Common myeloid progenitor, CD34-positive (primary cell): ENCODE measurements at regions not wholly inside any gene's neighbourhood (a gene's known extent, or its start where the extent isn't known, plus 50 kb on each side); places are given as distances from the start of the nearest gene placed in this dataset.

Experiments used
- CTCF ChIA-PET: fragments of 350-600 bp; sonication (Branson Sonifier 250); formaldehyde crosslinking; loops from one replicate; lab custom pipeline; 2021; ENCODE audit warnings: antibody characterized with exemption; lab: Charles Lee
- POLR2A ChIA-PET: fragments of 350-600 bp; sonication (Branson Sonifier 250); formaldehyde crosslinking; loops from one replicate; lab custom pipeline; 2021; ENCODE audit warnings: antibody characterized with exemption; lab: Charles Lee
- DNase-seq, 3 donors: peaks; one replicate each; pipeline versions ENCODE4 v3.0.0 to v3.0.0-alpha.2; 2013
- H3K27ac ChIP-seq, 2 experiments: 1 replicate in 1 of 2; 2 replicates in 1 of 2; pipeline ENCODE4 v1.7.0; 2013; ENCODE audit warnings: inconsistent platforms in 2 of 2, low read length in 2 of 2, mild to moderate bottlenecking in 2 of 2, low read depth in 1 of 2, moderate library complexity in 1 of 2; ENCODE audit not compliant: severe bottlenecking in 2 of 2, insufficient read depth in 1 of 2, poor library complexity in 1 of 2
- H3K27me3 ChIP-seq, 5 experiments: replicated peaks in 2 of 5; 1 replicate in 3 of 5; 2 replicates in 2 of 5; pipeline versions ENCODE4 v1.6.1 to v1.7.0; 2013; ENCODE audit warnings: low read length in 4 of 5, mild to moderate bottlenecking in 2 of 5, moderate library complexity in 2 of 5, inconsistent platforms in 1 of 5; ENCODE audit not compliant: insufficient read depth in 5 of 5, control insufficient read depth in 4 of 5
- H3K36me3 ChIP-seq, 4 experiments: 1 replicate in 2 of 4; 2 replicates in 2 of 4; pipeline versions ENCODE4 v1.6.1 to v1.7.0; 2013; ENCODE audit warnings: low read length in 3 of 4, control low read depth in 1 of 4, mild to moderate bottlenecking in 1 of 4; ENCODE audit not compliant: control insufficient read depth in 4 of 4, insufficient read depth in 4 of 4
- H3K4me1 ChIP-seq, 4 experiments: 1 replicate in 3 of 4; 2 replicates in 1 of 4; pipeline versions ENCODE4 v1.6.1 to v1.7.1; 2013; ENCODE audit warnings: low read length in 3 of 4, mild to moderate bottlenecking in 3 of 4, control low read depth in 1 of 4, inconsistent platforms in 1 of 4, moderate library complexity in 1 of 4; ENCODE audit not compliant: control insufficient read depth in 4 of 4, insufficient read depth in 4 of 4; ENCODE audit errors: control extremely low read depth in 1 of 4
- H3K4me3 ChIP-seq, 7 experiments: 1 replicate in 4 of 7; 2 replicates in 3 of 7; pipeline versions ENCODE4 v1.5.1 to v1.7.0; 2013; ENCODE audit warnings: mild to moderate bottlenecking in 7 of 7, low read length in 6 of 7, moderate library complexity in 6 of 7, inconsistent platforms in 2 of 7, low read depth in 2 of 7, control low read depth in 1 of 7; ENCODE audit not compliant: insufficient read depth in 4 of 7, control insufficient read depth in 1 of 7; ENCODE audit errors: extremely low read depth in 1 of 7
- H3K9me3 ChIP-seq, 5 experiments: 1 replicate in 4 of 5; 2 replicates in 1 of 5; pipeline versions ENCODE4 v1.6.1 to v1.7.1; 2013; ENCODE audit warnings: low read length in 4 of 5, mild to moderate bottlenecking in 2 of 5, inconsistent platforms in 1 of 5, low read depth in 1 of 5, moderate library complexity in 1 of 5; ENCODE audit not compliant: control insufficient read depth in 4 of 5, insufficient read depth in 2 of 5; ENCODE audit errors: control extremely low read depth in 1 of 5
- WGBS: methylation state at CpG from one replicate; pipeline ENCODE4 v1.1.5; 2013; ENCODE audit not compliant: insufficient coverage; 5-methylcytosine and 5-hydroxymethylcytosine counted together

DNA sequence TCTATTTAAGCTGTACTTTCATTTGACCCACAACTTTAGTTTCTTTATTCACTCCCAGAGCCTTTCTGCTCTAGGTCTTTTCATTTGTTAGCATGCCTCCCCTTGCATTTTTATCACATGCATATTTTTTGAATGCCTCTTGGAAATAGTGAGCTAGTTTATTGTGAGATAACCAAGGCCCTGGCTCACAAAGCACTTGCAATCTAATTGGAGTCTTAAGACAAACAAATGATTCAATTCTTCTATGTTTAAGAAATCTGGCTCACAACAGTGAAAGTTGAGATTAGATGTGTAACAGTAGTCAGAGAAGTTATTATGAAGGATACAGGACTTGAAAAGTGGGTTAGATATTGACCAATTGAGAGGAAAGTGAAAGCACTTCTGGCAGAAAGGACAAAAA lies 173.4 kb downstream of the MOXD1 start:
- POLR2A ChIA-PET = no interaction called here
- no peak overlapping the region for H3K4me3 ChIP-seq
- no peak overlapping the region for H3K27ac ChIP-seq
- no peaks in the 10 kb centered on the region for H3K36me3 ChIP-seq
- CTCF ChIA-PET = no interaction called here
- no peak for DNase-seq
- peaks cover 0 to 20% (median 3%) of the 10 kb centered on the region in 5 experiments for H3K9me3 ChIP-seq
- H3K4me1 ChIP-seq = no peaks in the 10 kb centered on the region
- H3K27me3 ChIP-seq = no peaks in the 10 kb centered on the region

- DNase-seq = no peak
- ChIA-PET CTCF (no interaction called here), POLR2A (no interaction called here)
- Histone ChIP-seq H3K27me3 (peaks cover 0 to 9% (median 0%) of the 10 kb centered on the region in 5 experiments), H3K4me3 (no peak overlapping the region), H3K9me3 (peaks cover 0 to 20% (median 3%) of the 10 kb centered on the region in 5 experiments), H3K4me1 (no peaks in the 10 kb centered on the region), H3K27ac (no peak overlapping the region), H3K36me3 (no peaks in the 10 kb centered on the region)
- 76% methylated on average over 3 of the region's 3 CpGs for WGBS
Observed at GRCh38 chr6:132224943-132225342, 176.3 kb downstream of the MOXD1 start.

DNA sequence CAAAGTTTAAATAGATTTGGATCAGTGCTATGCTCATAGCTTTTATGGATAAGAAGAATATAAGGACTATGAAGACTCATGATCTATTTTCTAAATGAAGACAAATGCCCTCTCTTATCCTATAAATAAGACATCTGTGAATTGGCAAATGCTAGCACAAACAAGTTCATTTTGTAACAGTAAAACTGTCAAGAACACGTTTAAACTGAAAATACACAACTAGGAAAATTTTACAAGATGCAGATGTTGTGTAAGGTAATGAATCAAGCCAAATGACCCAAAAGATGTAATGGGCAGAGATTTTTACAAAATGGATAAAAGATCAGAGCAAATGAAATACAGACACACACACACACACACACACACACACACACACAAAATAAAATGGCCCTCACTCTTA lies 180.5 kb downstream of the MOXD1 start:
- Histone ChIP-seq H3K27ac (no peak overlapping the region), H3K27me3 (peaks cover 0 to 13% (median 0%) of the 10 kb centered on the region in 5 experiments), H3K9me3 (peaks cover 0 to 15% (median 0%) of the 10 kb centered on the region in 5 experiments), H3K4me3 (no peak overlapping the region), H3K4me1 (no peaks in the 10 kb centered on the region), H3K36me3 (no peaks in the 10 kb centered on the region)
- ChIA-PET POLR2A (no interaction called here), CTCF (interaction anchor here (1.2 to 1.9 kb wide), 3 partner anchors 10 to 306 kb away, joined by 3 to 7 read pairs (median 4); no protein-coding TSS in a partner anchor)
- no CpG with 5 or more reads among the region's 1 CpG for WGBS
- no peak for DNase-seq

DNA sequence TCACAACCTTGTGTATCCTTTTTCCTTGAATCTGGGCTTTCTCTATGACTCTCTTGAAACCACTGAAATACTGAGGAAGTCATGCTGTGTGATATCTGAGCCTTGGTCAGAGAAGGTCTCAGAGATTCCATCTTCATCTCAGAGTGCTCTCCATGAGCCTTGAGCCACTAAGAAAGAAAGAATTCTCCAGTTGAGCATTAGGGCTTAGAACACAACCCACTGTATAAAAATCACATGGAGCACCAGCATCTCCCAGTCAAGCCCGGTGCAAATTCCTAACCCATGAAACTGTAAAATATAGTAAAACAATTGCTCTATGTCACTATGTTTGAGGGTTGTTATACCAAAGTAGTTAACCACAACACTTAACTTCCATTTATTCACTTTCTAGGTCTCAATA lies 181.4 kb downstream of the MOXD1 start:
- no peak for DNase-seq
- H3K9me3 ChIP-seq = peaks cover 0 to 6% (median 0%) of the 10 kb centered on the region in 5 experiments
- no peaks in the 10 kb centered on the region for H3K4me1 ChIP-seq
- H3K36me3 ChIP-seq = no peaks in the 10 kb centered on the region
- no peak overlapping the region for H3K27ac ChIP-seq
- WGBS = no CpG with 5 or more reads among the region's 1 CpG
- H3K27me3 ChIP-seq = peaks cover 0 to 14% (median 0%) of the 10 kb centered on the region in 5 experiments
- ChIA-PET CTCF (interaction anchor here (1.0 kb wide), 1 partner anchor 302 kb away, joined by 3 read pairs; no protein-coding TSS in a partner anchor), POLR2A (no interaction called here)
- H3K4me3 ChIP-seq = no peak overlapping the region

DNA sequence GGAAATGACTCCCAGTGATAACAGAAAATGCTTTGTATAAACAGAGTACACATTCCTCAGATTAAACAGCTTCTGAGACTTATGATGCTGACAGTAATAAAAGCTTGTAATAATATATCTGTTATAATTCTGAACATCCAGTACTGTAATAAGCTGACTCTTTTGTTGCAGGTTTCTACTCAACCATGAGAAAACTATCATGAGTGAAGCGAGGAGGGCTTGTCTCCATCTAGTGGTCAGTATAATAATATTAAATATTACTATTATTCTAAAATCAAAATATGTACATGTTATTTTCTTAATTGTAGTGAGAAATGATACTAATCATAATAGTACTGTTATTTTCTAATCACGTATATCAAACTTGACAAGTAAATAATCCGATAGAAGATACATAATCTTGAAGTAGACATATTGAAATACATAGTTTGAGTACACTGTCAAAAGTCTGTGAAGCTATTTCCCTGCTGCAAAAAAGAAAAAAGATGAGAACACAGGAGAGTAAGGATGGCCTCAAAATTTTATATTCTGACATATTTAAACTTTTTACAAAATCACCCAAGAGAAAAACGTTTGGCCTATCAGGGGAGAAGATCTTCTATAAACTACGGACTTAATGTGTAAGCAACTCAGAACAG lies 183.1 kb downstream of the MOXD1 start:
- peaks cover 0 to 17% (median 0%) of the 10 kb centered on the region in 5 experiments for H3K27me3 ChIP-seq
- H3K4me3 ChIP-seq = no peak overlapping the region
- 50% methylated on average over 1 of the region's 5 CpGs for WGBS
- peak; percentile 14 to 55 (median 51) for DNase-seq
- no peak overlapping the region for H3K27ac ChIP-seq
- H3K36me3 ChIP-seq = no peaks in the 10 kb centered on the region
- ChIA-PET CTCF (interaction anchor here (0.6 to 3.0 kb wide), 6 partner anchors 100 to 523 kb away, joined by 3 to 23 read pairs (median 3); no protein-coding TSS in a partner anchor), POLR2A (interaction anchor here (0.6 kb wide), 1 partner anchor 303 kb away, joined by 3 read pairs; no protein-coding TSS in a partner anchor)
- no peaks in the 10 kb centered on the region for H3K9me3 ChIP-seq
- H3K4me1 ChIP-seq = no peaks in the 10 kb centered on the region

DNA sequence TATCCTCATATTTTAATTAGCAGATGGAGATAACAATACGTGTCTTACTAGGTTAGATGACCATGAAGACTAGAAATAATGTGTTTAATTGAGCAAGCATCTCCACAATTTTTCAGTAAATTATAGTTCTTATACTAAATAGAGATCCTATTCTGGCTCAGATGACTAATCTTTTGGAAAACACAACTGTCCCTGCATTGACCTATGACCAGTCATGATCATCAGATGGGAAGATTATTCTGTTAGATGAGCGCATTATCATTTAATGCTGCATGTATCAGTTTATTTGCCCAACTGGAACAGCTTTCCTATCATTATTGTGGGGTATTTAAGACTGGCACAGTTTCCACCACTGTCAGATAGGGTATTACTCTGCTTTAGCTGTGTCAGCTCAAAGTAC lies 185.5 kb downstream of the MOXD1 start:
- Histone ChIP-seq H3K27me3 (peaks cover 0 to 14% (median 2%) of the 10 kb centered on the region in 5 experiments), H3K27ac (no peak overlapping the region), H3K4me3 (no peak overlapping the region), H3K4me1 (no peaks in the 10 kb centered on the region), H3K9me3 (no peaks in the 10 kb centered on the region), H3K36me3 (no peaks in the 10 kb centered on the region)
- ChIA-PET POLR2A (no interaction called here), CTCF (interaction anchor here (0.7 to 3.0 kb wide), 4 partner anchors 12 to 300 kb away, joined by 3 to 23 read pairs (median 4); no protein-coding TSS in a partner anchor)
- no peak for DNase-seq
- 100% methylated on average over 1 of the region's 2 CpGs for WGBS

DNA sequence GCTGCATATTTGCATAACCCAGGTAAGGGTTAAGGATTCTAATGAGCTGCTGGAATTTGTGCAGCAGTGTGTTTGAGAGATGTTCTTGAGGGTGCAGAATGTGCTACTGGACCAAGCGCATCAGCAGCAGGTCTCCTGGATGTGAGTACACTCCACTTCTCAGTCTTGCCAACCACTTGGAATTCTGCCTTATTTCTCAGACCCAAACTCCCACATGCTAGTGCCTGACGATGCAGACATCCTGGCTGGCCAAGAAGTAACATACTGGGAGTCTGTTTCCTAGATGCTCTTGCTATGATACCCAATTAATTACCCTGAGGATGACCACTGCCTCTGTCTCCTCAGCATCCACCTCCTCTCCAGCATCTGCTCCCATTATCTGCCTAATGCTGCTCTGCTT lies 186.6 kb downstream of the MOXD1 start:
- peaks cover 0 to 16% (median 3%) of the 10 kb centered on the region in 5 experiments for H3K27me3 ChIP-seq
- peaks cover 0 to 6% (median 3%) of the 10 kb centered on the region in 5 experiments for H3K9me3 ChIP-seq
- no peaks in the 10 kb centered on the region for H3K36me3 ChIP-seq
- ChIA-PET POLR2A (no interaction called here), CTCF (interaction anchor here (1.2 kb wide), 1 partner anchor 255 kb away, joined by 5 read pairs; no protein-coding TSS in a partner anchor)
- DNase-seq = no peak
- peak overlapping the region in 1 of 7 experiments; percentile 19 for H3K4me3 ChIP-seq
- H3K4me1 ChIP-seq = no peaks in the 10 kb centered on the region
- no peak overlapping the region for H3K27ac ChIP-seq
- 83% methylated on average over 2 of the region's 2 CpGs for WGBS
